Mammary epithelial cell (primary cell): ENCODE measurements at regions not wholly inside any gene's neighbourhood (a gene's known extent, or its start where the extent isn't known, plus 50 kb on each side); places are given as distances from the start of the nearest gene placed in this dataset.

Experiments
- CTCF ChIP-seq, 2 donors: IDR thresholded peaks in 1 of 2; conservative IDR thresholded peaks in 1 of 2; 2 replicates each; pipeline ENCODE4 v1.5.1; 2011 to 2012; ENCODE audit warnings: inconsistent platforms in 2 of 2, low read length in 2 of 2, mild to moderate bottlenecking in 2 of 2, control low read depth in 1 of 2, low read depth in 1 of 2; ENCODE audit not compliant: insufficient read depth in 1 of 2; ENCODE audit errors: extremely low read depth in 1 of 2
- EZH2 ChIP-seq: IDR thresholded peaks from 2 replicates; pipeline ENCODE4 v1.6.1; 2012; ENCODE audit warnings: low read length, inconsistent platforms, borderline replicate concordance

GRCh38 chr16:87170310-87170709 is 146.9 kb downstream of the C16orf95 start:
- TF ChIP-seq CTCF (conservative IDR thresholded peaks at IDR 0.05 in 1 of 2, IDR thresholded peaks at IDR 0.05 in 1 of 2; ENCODE audit: extremely low read depth in 1 of 2, insufficient read depth in 1 of 2, low read depth in 1 of 2, low read length in 2 of 2) (no peak), EZH2 (no peak)
